CD14-positive monocyte (primary cell): ENCODE measurements at regions not wholly inside any gene's neighbourhood (a gene's known extent, or its start where the extent isn't known, plus 50 kb on each side); places are given as distances from the start of the nearest gene placed in this dataset.

ENCODE experiments used
- DNase-seq, 3 donors: peaks; one replicate each; pipeline ENCODE4 v3.0.0-alpha.2; 2011 to 2022
- H2AFZ ChIP-seq: 2 replicates; pipeline ENCODE4 v1.6.0; 2012; ENCODE audit warnings: mild to moderate bottlenecking, low read depth, low read length, inconsistent platforms; ENCODE audit not compliant: insufficient read depth, poor library complexity, severe bottlenecking
- H3K27ac ChIP-seq, 2 donors: 1 replicate in 1 of 2; 2 replicates in 1 of 2; pipeline ENCODE4 v1.5.1; 2012 to 2013; ENCODE audit warnings: low read length in 2 of 2, control low read depth in 1 of 2, inconsistent platforms in 1 of 2, low read depth in 1 of 2, mild to moderate bottlenecking in 1 of 2
- H3K27me3 ChIP-seq, 2 donors: one replicate each; pipeline versions ENCODE4 v1.6.0 to v1.6.1; 2011 to 2013; ENCODE audit warnings: low read length in 2 of 2; ENCODE audit not compliant: control insufficient read depth in 2 of 2, insufficient read depth in 2 of 2
- H3K36me3 ChIP-seq, 2 donors: replicated peaks in 1 of 2; 1 replicate in 1 of 2; 2 replicates in 1 of 2; pipeline versions ENCODE4 v1.5.1 to v1.6.1; 2012 to 2013; ENCODE audit warnings: low read length in 2 of 2, control low read depth in 1 of 2, inconsistent platforms in 1 of 2, mild to moderate bottlenecking in 1 of 2; ENCODE audit not compliant: insufficient read depth in 2 of 2, control insufficient read depth in 1 of 2
- H3K4me1 ChIP-seq, 2 donors: 1 replicate in 1 of 2; 2 replicates in 1 of 2; pipeline versions ENCODE4 v1.5.1 to v1.6.1; 2012 to 2013; ENCODE audit warnings: low read length in 2 of 2, control low read depth in 1 of 2, inconsistent platforms in 1 of 2, mild to moderate bottlenecking in 1 of 2, moderate library complexity in 1 of 2; ENCODE audit not compliant: insufficient read depth in 2 of 2, control insufficient read depth in 1 of 2
- H3K4me2 ChIP-seq: replicated peaks from 2 replicates; pipeline ENCODE3; 2012; ENCODE audit warnings: low read length, moderate library complexity, mild to moderate bottlenecking; ENCODE audit not compliant: poor library complexity, severe bottlenecking; ENCODE audit errors: extremely low read depth
- H3K4me3 ChIP-seq, 3 experiments: fragments of 200-600 bp in 1 of 3; sonication (generic) in 1 of 3; replicated peaks in 1 of 3; 1 replicate in 2 of 3; 2 replicates in 1 of 3; pipeline ENCODE4 v1.5.1; 2011 to 2013; ENCODE audit warnings: low read length in 3 of 3, mild to moderate bottlenecking in 3 of 3, control low read depth in 2 of 3, low read depth in 2 of 3, inconsistent platforms in 1 of 3, moderate library complexity in 1 of 3
- H3K79me2 ChIP-seq: 2 replicates; pipeline ENCODE4 v1.6.0; 2012; ENCODE audit warnings: mild to moderate bottlenecking, control low read depth, inconsistent platforms, low read length, moderate library complexity; ENCODE audit not compliant: insufficient read depth
- H3K9ac ChIP-seq: 2 replicates; pipeline ENCODE4 v1.6.0; 2017; ENCODE audit warnings: low read length, mild to moderate bottlenecking; ENCODE audit not compliant: insufficient read depth, poor library complexity, severe bottlenecking
- H3K9me3 ChIP-seq, 2 donors: replicated peaks in 1 of 2; 1 replicate in 1 of 2; 2 replicates in 1 of 2; pipeline versions ENCODE4 v1.5.1 to v1.6.1; 2012 to 2013; ENCODE audit warnings: low read length in 2 of 2, control low read depth in 1 of 2; ENCODE audit not compliant: control insufficient read depth in 1 of 2, insufficient read depth in 1 of 2
- H4K20me1 ChIP-seq: 2 replicates; pipeline ENCODE4 v1.6.0; 2012; ENCODE audit warnings: mild to moderate bottlenecking, low read length, control low read depth, moderate library complexity; ENCODE audit not compliant: insufficient read depth
- H3K27ac Mint-ChIP-seq, 7 donors: one replicate each; pipeline ENCODE4 v1.8.0; 2020; ENCODE audit warnings: mild to moderate bottlenecking in 7 of 7, mixed read lengths in 7 of 7, moderate library complexity in 6 of 7, inconsistent platforms in 2 of 7
- H3K27me3 Mint-ChIP-seq, 3 donors: one replicate each; pipeline ENCODE4 v1.8.0; 2021 to 2022; ENCODE audit warnings: low read depth in 3 of 3, mild to moderate bottlenecking in 3 of 3, mixed read lengths in 3 of 3, moderate library complexity in 3 of 3, inconsistent platforms in 1 of 3
- H3K36me3 Mint-ChIP-seq, 2 donors: one replicate each; pipeline ENCODE4 v1.8.0; 2020; ENCODE audit warnings: mixed read lengths in 2 of 2, inconsistent platforms in 1 of 2, mild to moderate bottlenecking in 1 of 2
- H3K4me1 Mint-ChIP-seq: one replicate; pipeline ENCODE4 v1.8.0; 2020; ENCODE audit warnings: mild to moderate bottlenecking, mixed read lengths
- H3K4me3 Mint-ChIP-seq, 2 donors: one replicate each; pipeline ENCODE4 v1.8.0; 2020; ENCODE audit warnings: mild to moderate bottlenecking in 2 of 2, mixed read lengths in 2 of 2, moderate library complexity in 1 of 2
- H3K9me3 Mint-ChIP-seq, 7 donors: one replicate each; pipeline ENCODE4 v1.8.0; 2020 to 2022; ENCODE audit warnings: mixed read lengths in 7 of 7, mild to moderate bottlenecking in 6 of 7, moderate library complexity in 6 of 7, inconsistent platforms in 2 of 7
- CTCF ChIP-seq: fragments of 200-600 bp; IDR thresholded peaks from one replicate; pipeline ENCODE4 v1.8.0; 2022; ENCODE audit warnings: antibody characterized with exemption, mild to moderate bottlenecking
- WGBS: methylation state at CpG from one replicate; pipeline ENCODE4 v1.1.5; 2013; ENCODE audit warnings: missing lambda C conversion rate; ENCODE audit not compliant: insufficient coverage; 5-methylcytosine and 5-hydroxymethylcytosine counted together
- intact Hi-C, 2 donors: fragments of 100-400 bp; cut with micrococcal nuclease; formaldehyde crosslinking; loops; one replicate each; pipeline versions ENCODE4 v1.15.0 to v1.15.1; 2023

GRCh38 chr1:166485620-166486019 is 318.8 kb upstream of the FAM78B start:
- Mint-ChIP-seq H3K27ac (no peak overlapping the region), H3K36me3 (no peaks in the 10 kb centered on the region), H3K4me1 (peaks cover 5% of the 10 kb centered on the region), H3K9me3 (no peaks in the 10 kb centered on the region), H3K27me3 (peaks cover 0 to 2% (median 2%) of the 10 kb centered on the region in 3 donors), H3K4me3 (no peak overlapping the region)
- peaks cover 11 to 18% of the 10 kb centered on the region in 2 donors for H3K4me1 ChIP-seq
- no peak overlapping the region for H3K4me2 ChIP-seq
- intact Hi-C loops: loop anchor here in 1 of 2 donors (5.0 kb wide), 1 partner anchor 37 kb away; no protein-coding TSS in a partner anchor
- H3K27me3 ChIP-seq: no peaks in the 10 kb centered on the region
- no peak overlapping the region for H3K27ac ChIP-seq
- H4K20me1 ChIP-seq: no peaks in the 10 kb centered on the region
- H3K9me3 ChIP-seq: no peaks in the 10 kb centered on the region
- TF ChIP-seq CTCF: no peak
- no peaks in the 10 kb centered on the region for H3K79me2 ChIP-seq
- WGBS: no CpG with 5 or more reads among the region's 1 CpG
- H3K4me3 ChIP-seq: no peak overlapping the region
- no peaks in the 10 kb centered on the region for H3K36me3 ChIP-seq
- DNase-seq: no peak
- no peak overlapping the region for H2AFZ ChIP-seq
- no peak overlapping the region for H3K9ac ChIP-seq

GRCh38 chr1:166488327-166488726 is 321.5 kb upstream of the FAM78B start:
- Mint-ChIP-seq H3K4me3 (no peak overlapping the region), H3K9me3 (peaks cover 0 to 5% (median 2%) of the 10 kb centered on the region in 7 donors), H3K36me3 (no peaks in the 10 kb centered on the region), H3K27ac (no peak overlapping the region), H3K4me1 (peaks cover 5% of the 10 kb centered on the region), H3K27me3 (peaks cover 0 to 4% (median 2%) of the 10 kb centered on the region in 3 donors)
- intact Hi-C loops: loop anchor here in 1 of 2 donors (5.0 kb wide), 1 partner anchor 34 kb away; no protein-coding TSS in a partner anchor
- WGBS: no CpG with 5 or more reads among the region's 2 CpGs
- no peak for TF ChIP-seq CTCF
- no peak overlapping the region for H3K4me3 ChIP-seq
- H3K4me2 ChIP-seq: no peak overlapping the region
- H3K79me2 ChIP-seq: no peaks in the 10 kb centered on the region
- no peak overlapping the region for H3K9ac ChIP-seq
- H3K9me3 ChIP-seq: no peaks in the 10 kb centered on the region
- no peaks in the 10 kb centered on the region for H3K36me3 ChIP-seq
- H3K27ac ChIP-seq: no peak overlapping the region
- no peaks in the 10 kb centered on the region for H3K27me3 ChIP-seq
- peaks cover 11 to 20% of the 10 kb centered on the region in 2 donors for H3K4me1 ChIP-seq
- no peaks in the 10 kb centered on the region for H4K20me1 ChIP-seq
- DNase-seq: no peak
- no peak overlapping the region for H2AFZ ChIP-seq
